ENCODE measurements at regions not wholly inside any gene's neighbourhood (a gene's known extent, or its start where the extent isn't known, plus 50 kb on each side); places are given as distances from the start of the nearest gene placed in this dataset.

GRCh38 chr14:22012452-22012851 lies 338.8 kb upstream of the OR4E1 start:
- DNase-seq: no peak

DNA sequence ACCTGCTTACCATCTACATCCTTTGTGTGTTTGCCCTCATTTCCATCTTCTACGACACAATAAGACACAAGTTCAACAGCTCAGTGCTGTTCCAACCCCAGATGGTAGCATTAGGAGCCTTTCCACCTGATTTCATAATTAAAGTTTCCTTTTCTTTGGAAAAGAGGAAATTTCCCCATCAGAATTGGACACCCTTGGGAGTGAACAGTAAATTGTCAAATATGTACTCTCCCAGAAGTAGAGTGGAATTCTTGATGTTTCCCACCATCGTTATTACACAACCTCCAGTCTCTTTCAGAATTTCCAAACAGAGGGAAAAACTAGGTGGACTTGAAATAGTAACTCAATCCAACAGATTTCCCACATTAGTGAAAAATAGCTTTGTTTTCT lies 337.6 kb upstream of the OR4E1 start:
- no peak for DNase-seq

DNA sequence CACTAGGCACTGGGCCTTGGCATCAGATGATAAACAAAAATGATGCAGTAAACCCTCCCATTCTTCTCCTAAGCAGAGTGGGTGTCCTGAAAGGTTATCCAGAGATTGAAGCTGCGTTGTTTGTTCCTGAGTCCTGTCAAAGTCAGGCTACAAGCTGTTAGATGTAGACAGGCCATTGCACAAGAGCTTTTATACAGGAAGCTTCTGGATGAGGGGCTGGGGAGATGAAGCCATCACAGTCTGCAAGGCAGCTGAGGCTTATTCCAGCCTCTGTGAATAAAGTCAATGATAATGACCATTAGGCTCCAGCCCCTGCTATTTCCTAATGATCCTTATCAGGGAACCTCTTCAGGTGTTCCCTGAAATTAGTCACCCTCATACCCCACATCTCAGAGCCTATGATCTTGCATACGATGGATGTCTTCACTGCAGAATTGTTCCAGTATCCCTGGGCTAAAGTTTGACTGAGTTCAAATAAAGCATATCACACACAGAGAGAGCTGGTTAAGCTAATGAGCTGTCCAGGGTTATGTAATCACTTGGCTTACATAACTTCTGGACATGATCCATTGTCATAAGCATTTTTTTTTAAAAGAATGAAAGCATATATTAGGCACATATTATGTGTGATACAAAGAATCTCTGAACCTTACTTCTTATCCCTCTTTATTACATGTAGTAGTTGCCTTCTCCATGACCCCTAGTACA lies 337.1 kb upstream of the OR4E1 start:
- DNase-seq: no peak

- DNase-seq: no peak
Observed at GRCh38 chr14:22008766-22009165, 335.1 kb upstream of the OR4E1 start.

GRCh38 chr14:22007784-22008412 lies 334.3 kb upstream of the OR4E1 start:
- no peak for DNase-seq

- DNase-seq: no peak
Observed at GRCh38 chr14:22007363-22007762, 333.7 kb upstream of the OR4E1 start.

DNA sequence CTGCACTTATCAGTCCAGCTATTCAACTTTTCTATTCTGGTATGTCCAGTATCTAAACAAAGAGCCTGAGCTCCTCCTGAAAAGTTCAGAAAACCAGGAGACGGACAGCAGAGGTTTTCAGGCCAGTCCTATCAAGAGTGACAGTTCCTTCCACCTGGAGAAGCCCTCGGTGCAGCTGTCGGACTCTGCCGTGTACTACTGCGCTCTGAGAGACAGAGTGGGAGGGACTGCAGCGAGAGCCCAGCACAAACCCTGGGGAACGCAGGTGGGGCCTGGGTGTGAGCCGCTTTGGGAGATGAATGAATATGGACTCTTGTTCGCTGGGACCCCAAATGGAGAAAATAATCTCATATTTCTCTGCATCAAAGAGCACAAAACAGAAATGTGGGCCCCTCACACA lies 329.8 kb upstream of the OR4E1 start:
- DNase-seq: no peak

DNA sequence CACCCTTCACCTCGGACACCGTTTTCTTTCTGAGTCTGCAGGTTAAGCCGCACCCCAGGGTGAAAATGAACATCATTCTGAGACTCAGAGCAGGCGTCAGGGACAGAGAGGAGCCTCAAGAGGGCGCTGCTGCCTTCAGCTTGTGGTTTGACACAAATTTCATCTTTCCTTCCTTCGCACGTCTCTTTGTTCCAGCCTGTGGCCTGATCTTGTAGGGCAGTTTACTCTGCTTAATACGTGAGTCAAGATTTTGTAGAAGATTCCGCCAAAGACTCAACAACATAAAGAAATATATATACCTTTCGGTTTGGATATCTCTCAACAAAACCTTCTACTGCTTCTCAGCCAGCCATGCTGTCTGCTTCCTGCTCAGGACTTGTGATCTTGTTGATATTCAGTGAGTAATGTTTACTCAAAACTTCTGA lies 329.3 kb upstream of the OR4E1 start:
- DNase-seq: no peak

DNA sequence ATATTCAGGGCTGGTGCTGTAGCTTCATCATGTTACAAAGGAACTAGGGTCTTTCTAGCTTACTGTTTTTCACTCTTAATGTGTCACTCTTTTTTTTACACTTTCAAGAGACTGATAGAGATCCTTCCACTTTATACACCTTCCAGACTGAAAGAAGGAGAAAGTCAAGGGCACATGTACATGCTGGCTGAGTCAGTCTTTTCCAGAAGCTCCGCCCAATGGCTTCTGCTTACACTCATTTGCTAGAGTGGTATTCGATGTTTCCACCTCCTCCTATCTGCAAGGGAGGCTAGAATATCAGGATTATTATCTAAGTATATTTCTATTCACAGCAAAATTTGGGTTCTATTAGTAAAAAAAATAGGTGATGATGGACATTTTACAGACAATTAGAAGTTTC lies 325.8 kb upstream of the OR4E1 start:
- DNase-seq: no peak

DNA sequence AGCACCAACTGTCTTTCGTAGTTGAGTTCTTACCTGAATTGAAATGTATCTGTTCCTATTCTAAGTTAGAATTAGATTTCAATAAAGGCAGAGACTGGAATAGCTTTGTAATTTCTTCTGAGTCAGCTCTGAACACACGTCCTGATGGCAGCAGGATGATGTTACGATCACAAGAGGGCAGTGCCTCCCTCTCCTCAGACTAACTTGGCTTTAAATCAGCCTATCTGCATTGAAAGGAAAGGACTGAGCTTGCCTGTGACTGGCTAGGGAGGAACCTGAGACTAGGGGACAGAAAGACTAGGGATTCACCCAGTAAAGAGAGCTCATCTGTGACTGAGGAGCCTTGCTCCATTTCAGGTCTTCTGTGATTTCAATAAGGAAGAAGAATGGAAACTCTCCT lies 323.7 kb upstream of the OR4E1 start:
- no peak for DNase-seq

DNA sequence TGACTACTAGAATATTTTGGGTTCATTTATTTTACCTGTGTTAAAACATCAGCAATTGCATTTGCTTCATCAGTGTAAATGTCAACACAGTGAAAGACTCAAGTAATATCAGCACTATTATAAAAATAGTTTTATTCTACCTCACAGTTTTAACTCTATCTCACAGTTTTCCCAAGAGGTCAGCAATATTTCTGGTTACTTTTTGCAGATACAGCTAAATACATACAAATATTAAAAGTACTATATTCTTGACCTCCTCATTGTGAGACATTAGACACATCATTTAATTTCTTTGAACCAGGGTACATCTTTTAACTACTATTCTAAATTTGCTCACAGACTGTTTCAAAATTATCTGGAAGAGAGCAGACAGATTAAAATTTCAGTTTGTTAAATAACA lies 321.7 kb upstream of the OR4E1 start:
- DNase-seq: no peak

- DNase-seq: no peak
Observed at GRCh38 chr14:21993837-21994236, 320.2 kb upstream of the OR4E1 start.

GRCh38 chr14:21993070-21993469 lies 319.5 kb upstream of the OR4E1 start:
- DNase-seq: no peak

DNA sequence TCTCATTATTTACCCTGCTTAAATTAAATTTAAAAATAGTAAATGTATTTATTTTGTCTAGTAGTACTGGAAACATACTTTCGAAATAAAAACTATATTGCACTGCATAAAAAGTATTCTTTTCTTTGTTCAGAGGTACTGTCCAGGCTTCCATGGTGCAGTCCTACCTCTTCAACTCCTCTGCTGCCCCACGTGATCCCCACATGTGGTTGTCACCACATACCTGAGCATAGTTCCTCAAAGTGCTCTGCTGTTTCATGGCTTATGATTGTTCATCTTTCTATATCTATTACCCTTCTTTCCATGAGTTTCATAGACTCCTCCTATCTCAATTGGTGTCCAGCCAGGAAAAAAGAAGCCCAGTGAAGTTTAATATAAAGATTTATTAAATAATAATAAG lies 317.5 kb upstream of the OR4E1 start:
- DNase-seq: no peak

GRCh38 chr14:21990116-21990515 lies 316.5 kb upstream of the OR4E1 start:
- no peak for DNase-seq

GRCh38 chr14:21989090-21989489 lies 315.5 kb upstream of the OR4E1 start:
- DNase-seq: no peak

DNA sequence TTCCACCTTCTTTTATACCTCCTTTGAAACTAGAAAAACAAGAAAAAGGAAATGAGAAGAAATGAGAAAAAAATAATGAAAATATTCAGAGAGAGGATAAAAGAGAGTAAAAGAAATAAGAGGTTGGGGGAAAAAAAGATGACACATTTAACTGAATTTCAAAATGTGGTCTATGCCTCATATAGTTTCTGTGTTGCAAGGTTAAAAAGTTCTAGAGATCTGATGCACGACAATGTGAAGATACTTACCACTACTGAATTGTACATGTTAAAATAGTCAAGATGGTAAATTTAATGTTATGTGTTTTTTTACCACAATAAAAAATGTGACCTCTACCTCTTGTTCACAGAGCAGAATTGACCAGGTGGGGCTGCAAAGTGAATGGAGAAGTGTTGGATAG lies 314.8 kb upstream of the OR4E1 start:
- DNase-seq: no peak

DNA sequence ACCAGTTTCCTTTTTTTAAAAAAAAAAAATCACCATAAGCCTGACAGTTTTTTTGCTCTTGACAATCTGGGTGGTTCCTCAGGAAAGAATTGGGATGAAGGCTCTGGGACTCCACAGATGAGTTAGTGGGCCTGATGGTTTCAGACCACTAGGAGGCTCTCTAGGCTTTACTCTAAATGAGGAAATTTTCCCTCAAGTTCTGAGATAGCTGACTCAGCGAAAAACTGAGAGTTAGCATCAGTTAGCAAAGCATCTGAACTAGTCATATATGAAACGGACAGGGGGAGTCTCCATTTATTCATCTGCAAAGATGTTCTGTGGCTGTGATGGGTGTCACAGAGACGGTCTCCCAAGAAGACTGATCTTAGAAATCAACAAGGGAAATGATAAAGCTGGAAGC lies 314.3 kb upstream of the OR4E1 start:
- DNase-seq: no peak

DNA sequence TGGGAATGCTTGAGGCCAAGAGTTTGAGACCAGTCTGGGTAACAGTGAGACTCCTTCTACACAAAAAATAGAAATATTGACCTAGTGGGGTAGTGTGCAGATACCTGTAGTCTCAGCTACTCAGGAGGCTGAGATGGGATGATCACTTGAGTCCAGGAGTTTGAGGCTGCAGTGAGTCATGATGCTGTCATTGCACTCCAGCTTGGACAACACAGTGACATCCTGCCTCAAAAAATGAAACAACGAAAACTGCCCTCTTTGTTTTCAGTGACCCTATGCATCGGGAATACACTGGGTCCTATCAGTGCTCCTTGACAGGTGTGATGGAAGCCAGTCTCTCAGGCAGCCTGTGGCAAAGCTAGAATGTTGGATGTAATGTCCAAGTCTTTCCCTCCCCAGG lies 311.5 kb upstream of the OR4E1 start:
- DNase-seq: no peak

- no peak for DNase-seq
Observed at GRCh38 chr14:21978999-21979314, 305.3 kb upstream of the OR4E1 start.

- DNase-seq: no peak
Observed at GRCh38 chr14:21978184-21978998, 304.8 kb upstream of the OR4E1 start.

- no peak for DNase-seq
Observed at GRCh38 chr14:21974741-21975140, 301.1 kb upstream of the OR4E1 start.

DNA sequence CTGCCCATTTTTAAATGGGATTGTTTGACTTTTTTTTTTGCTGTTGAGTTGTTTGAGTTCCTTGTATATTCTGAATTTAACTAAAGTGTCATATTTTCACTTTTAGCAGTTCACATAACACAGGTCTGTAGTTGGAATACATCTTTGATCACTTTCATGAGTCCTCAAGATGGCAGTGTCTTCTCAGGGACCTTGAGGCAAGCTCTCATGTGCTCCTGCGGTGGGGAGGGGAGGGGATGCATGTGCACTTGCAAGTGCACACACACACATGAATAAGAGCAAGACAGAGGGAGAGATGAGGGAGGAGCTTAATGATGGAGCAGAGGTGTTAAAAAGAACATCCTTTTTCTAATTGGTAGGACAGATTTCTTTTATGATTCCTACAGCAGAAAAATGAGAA lies 291.4 kb upstream of the OR4E1 start:
- no peak for DNase-seq

DNA sequence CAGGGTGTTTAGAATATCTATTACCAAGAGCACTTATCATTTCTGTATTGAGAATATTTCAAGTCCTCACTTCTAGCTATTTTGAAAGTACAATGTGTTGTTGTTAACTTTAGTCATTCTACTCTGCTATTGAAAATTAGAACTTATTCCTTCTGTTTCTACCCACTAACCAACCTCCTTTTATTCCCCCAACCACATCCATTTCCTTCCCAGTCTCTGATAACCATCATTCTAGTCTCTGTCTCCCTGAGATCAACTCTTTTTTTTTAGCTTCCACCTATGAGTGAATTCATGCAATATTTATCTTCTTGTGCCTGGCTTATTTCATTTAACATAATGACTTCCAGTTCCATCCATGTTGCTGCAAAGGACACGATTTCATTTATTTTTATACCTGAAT lies 290.6 kb upstream of the OR4E1 start:
- DNase-seq: no peak

Measured in fibroblast of skin of abdomen (primary cell).